Right atrium auricular region (tissue), 2 donors: ENCODE measurements at regions not wholly inside any gene's neighbourhood (a gene's known extent, or its start where the extent isn't known, plus 50 kb on each side); places are given as distances from the start of the nearest gene placed in this dataset.

Source experiments
- DNase-seq: peaks from one replicate; pipeline ENCODE4 v3.0.0-alpha.2; 2019; ENCODE audit warnings: low spot score
- H3K27ac ChIP-seq, 2 donors: fragments of 200-600 bp; sonication (generic); 1 replicate in 1 of 2; 2 replicates in 1 of 2; pipeline ENCODE4 v1.5.1; 2016 to 2019
- H3K27me3 ChIP-seq, 2 donors: fragments of 200-600 bp; sonication (generic); one replicate each; pipeline versions ENCODE4 v1.5.1 to v1.6.0; 2017 to 2019
- H3K36me3 ChIP-seq: fragments of 200-600 bp; sonication (generic); one replicate; pipeline ENCODE4 v1.5.1; 2016
- H3K4me1 ChIP-seq, 2 donors: fragments of 200-600 bp; sonication (generic); one replicate each; pipeline versions ENCODE4 v1.5.1 to v1.6.0; 2017 to 2019
- H3K4me3 ChIP-seq, 2 donors: fragments of 200-600 bp; sonication (generic); 1 replicate in 1 of 2; 2 replicates in 1 of 2; pipeline ENCODE4 v1.5.1; 2017 to 2019; ENCODE audit warnings: mild to moderate bottlenecking in 1 of 2, moderate library complexity in 1 of 2
- H3K9me3 ChIP-seq, 2 donors: fragments of 200-600 bp; sonication (generic); one replicate each; pipeline ENCODE4 v1.5.1; 2019
- CTCF ChIP-seq, 2 donors: fragments of 200-600 bp; sonication (generic); IDR thresholded peaks; one replicate each; pipeline ENCODE4 v1.5.1; 2019; ENCODE audit warnings: antibody characterized with exemption in 2 of 2

- DNase-seq, result no peak
- no peak overlapping the region for H3K27ac ChIP-seq
- H3K27me3 ChIP-seq, result no peaks in the 10 kb centered on the region
- H3K9me3 ChIP-seq, result no peaks in the 10 kb centered on the region
- H3K4me3 ChIP-seq, result no peak overlapping the region
- no peaks in the 10 kb centered on the region for H3K36me3 ChIP-seq
- TF ChIP-seq CTCF (IDR thresholded peaks at IDR 0.05), result no peak
- no peaks in the 10 kb centered on the region for H3K4me1 ChIP-seq
Observed at GRCh38 chr2:122168799-122169198, 413.3 kb downstream of the TSN start.

- no peak for TF ChIP-seq CTCF (IDR thresholded peaks at IDR 0.05)
- Histone ChIP-seq H3K27ac (no peak overlapping the region), H3K4me1 (no peaks in the 10 kb centered on the region), H3K4me3 (no peak overlapping the region), H3K9me3 (no peaks in the 10 kb centered on the region), H3K36me3 (no peaks in the 10 kb centered on the region), H3K27me3 (no peaks in the 10 kb centered on the region)
- no peak for DNase-seq
Observed at GRCh38 chr2:122172812-122173211, 417.4 kb downstream of the TSN start.

- Histone ChIP-seq H3K27me3 (no peaks in the 10 kb centered on the region), H3K27ac (no peak overlapping the region), H3K4me3 (no peak overlapping the region), H3K4me1 (no peaks in the 10 kb centered on the region), H3K36me3 (no peaks in the 10 kb centered on the region), H3K9me3 (no peaks in the 10 kb centered on the region)
- no peak for TF ChIP-seq CTCF (IDR thresholded peaks at IDR 0.05)
- DNase-seq, result no peak
Observed at GRCh38 chr2:122174061-122174460, 418.6 kb downstream of the TSN start.

- Histone ChIP-seq H3K36me3 (no peaks in the 10 kb centered on the region), H3K4me3 (no peak overlapping the region), H3K4me1 (no peaks in the 10 kb centered on the region), H3K9me3 (peaks cover 0 to 7% of the 10 kb centered on the region in 2 donors), H3K27ac (no peak overlapping the region), H3K27me3 (no peaks in the 10 kb centered on the region)
- TF ChIP-seq CTCF (IDR thresholded peaks at IDR 0.05), result no peak
- no peak for DNase-seq
Observed at GRCh38 chr2:122179492-122180165, 424.2 kb downstream of the TSN start.

GRCh38 chr2:122180972-122181371 is 425.5 kb downstream of the TSN start:
- H3K4me3 ChIP-seq, result no peak overlapping the region
- H3K9me3 ChIP-seq, result peaks cover 0 to 7% of the 10 kb centered on the region in 2 donors
- H3K4me1 ChIP-seq, result no peaks in the 10 kb centered on the region
- no peaks in the 10 kb centered on the region for H3K27me3 ChIP-seq
- no peak for TF ChIP-seq CTCF (IDR thresholded peaks at IDR 0.05)
- DNase-seq, result no peak
- no peak overlapping the region for H3K27ac ChIP-seq
- no peaks in the 10 kb centered on the region for H3K36me3 ChIP-seq
